GM19455 (cell line): ENCODE measurements at regions not wholly inside any gene's neighbourhood (a gene's known extent, or its start where the extent isn't known, plus 50 kb on each side); places are given as distances from the start of the nearest gene placed in this dataset.

Source experiments
- ATAC-seq: cut with Tn5 transposase; IDR thresholded peaks from one replicate; pipeline ENCODE4 v1.9.1; 2021; ENCODE audit not compliant: unreplicated experiment

DNA sequence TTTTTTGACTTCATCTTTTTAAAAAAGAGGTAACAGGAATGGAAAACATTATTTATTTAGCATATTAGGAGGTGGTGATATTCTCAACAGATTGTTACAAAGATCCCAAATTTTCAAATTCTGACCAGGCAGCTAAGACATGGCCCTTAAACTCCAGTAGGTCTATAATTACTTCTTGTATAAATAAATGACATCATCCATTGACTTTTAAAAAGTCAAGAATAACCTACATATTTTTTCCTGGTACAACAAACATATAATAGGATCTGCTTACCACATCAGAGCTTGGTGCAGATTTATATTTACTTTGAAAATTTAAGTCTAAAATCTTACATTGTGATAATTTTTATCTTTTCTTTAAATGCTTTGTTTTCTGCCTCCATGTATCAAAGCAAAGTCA is 92.2 kb upstream of the TRPM3 start:
- ATAC-seq: no peak

DNA sequence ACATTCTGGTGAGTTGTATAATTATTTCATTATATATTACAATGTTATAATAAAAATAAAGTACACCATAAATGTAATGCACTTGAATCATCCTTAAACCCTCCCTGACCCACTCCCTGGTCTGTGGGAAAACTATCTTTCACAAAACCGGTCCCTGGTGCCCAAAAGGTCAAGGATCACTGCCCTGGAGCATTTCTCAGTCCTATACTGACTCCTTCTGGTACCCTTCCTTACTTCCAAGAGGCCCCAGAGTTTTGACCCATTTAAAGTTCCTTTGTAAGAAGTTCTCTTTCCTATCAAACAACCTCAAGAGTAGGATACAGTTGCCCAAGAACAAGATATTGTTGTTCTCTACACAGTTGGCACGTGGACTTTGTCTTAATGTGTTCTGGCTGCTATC is 88.9 kb upstream of the TRPM3 start:
- no peak for ATAC-seq

- ATAC-seq: no peak
Measured at GRCh38 chr9:71209890-71210289, 88.5 kb upstream of the TRPM3 start.

GRCh38 chr9:71202931-71203330 is 81.5 kb upstream of the TRPM3 start:
- ATAC-seq: no peak

GRCh38 chr9:71191708-71192107 is 70.3 kb upstream of the TRPM3 start:
- no peak for ATAC-seq

GRCh38 chr9:71183251-71183650 is 61.8 kb upstream of the TRPM3 start:
- ATAC-seq: no peak

- ATAC-seq: no peak
Measured at GRCh38 chr9:71179183-71179582, 57.8 kb upstream of the TRPM3 start.

DNA sequence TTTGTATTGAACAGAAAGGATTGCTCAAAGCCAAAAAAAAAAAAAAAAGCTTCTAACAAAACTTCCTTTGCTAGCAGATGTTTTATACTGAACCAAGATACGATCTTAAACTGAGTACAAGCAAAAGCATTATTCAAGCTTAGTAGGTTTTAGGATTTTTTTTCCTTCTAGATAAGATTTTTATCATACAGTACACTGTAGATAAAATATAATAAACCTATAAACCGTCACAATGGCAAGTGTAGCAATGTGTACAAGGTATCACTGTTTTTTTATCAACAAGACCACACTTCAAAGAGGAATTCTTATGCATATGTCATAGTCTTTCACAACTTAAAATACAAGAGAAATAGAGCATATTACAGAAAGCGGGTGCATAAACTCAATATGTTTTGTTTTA is 56.5 kb upstream of the TRPM3 start:
- ATAC-seq: no peak

GRCh38 chr9:71171517-71171916 is 50.1 kb upstream of the TRPM3 start:
- no peak for ATAC-seq
